MM.1S (cell line): ENCODE measurements at regions not wholly inside any gene's neighbourhood (a gene's known extent, or its start where the extent isn't known, plus 50 kb on each side); places are given as distances from the start of the nearest gene placed in this dataset.
A peak's percentile ranks its signal among the peaks of the same experiment; 100 is the strongest.

Experiments used
- DNase-seq: peaks from one replicate; pipeline ENCODE4 v3.0.0-alpha.2; 2015
- H2AFZ ChIP-seq: fragments of 300-600 bp; sonication (generic); 2 replicates; pipeline ENCODE4 v1.6.0; 2016; ENCODE audit warnings: antibody characterized with exemption, low read length
- H3F3A ChIP-seq: fragments of 300-600 bp; sonication (generic); 2 replicates; pipeline ENCODE4 v1.6.1; 2016; ENCODE audit warnings: mild to moderate bottlenecking, antibody characterized with exemption, low read length, moderate library complexity, mixed read lengths; ENCODE audit not compliant: insufficient read depth
- H3K27ac ChIP-seq: fragments of 300-600 bp; sonication (generic); 2 replicates; pipeline ENCODE4 v1.5.1; 2016; ENCODE audit warnings: mild to moderate bottlenecking, low read length
- H3K27me3 ChIP-seq: fragments of 300-600 bp; sonication (generic); replicated peaks from 2 replicates; pipeline ENCODE4 v1.6.0; 2016; ENCODE audit warnings: low read length; ENCODE audit not compliant: insufficient read depth
- H3K36me3 ChIP-seq: fragments of 300-600 bp; sonication (generic); replicated peaks from 2 replicates; pipeline ENCODE4 v1.6.1; 2016; ENCODE audit warnings: mild to moderate bottlenecking, low read length, mixed read lengths; ENCODE audit not compliant: insufficient read depth
- H3K4me1 ChIP-seq: fragments of 300-600 bp; sonication (generic); 2 replicates; pipeline ENCODE4 v1.6.1; 2016; ENCODE audit warnings: low read length, mixed read lengths
- H3K4me2 ChIP-seq: fragments of 300-600 bp; sonication (generic); 2 replicates; pipeline ENCODE4 v1.6.0; 2016; ENCODE audit warnings: low read depth, low read length
- H3K4me3 ChIP-seq: fragments of 300-600 bp; sonication (generic); 2 replicates; pipeline ENCODE4 v1.5.1; 2016; ENCODE audit warnings: low read length, mixed read lengths
- H3K79me2 ChIP-seq: fragments of 300-600 bp; sonication (generic); 2 replicates; pipeline ENCODE4 v1.6.1; 2016; ENCODE audit warnings: mixed run types, low read length, mixed read lengths
- H3K9ac ChIP-seq: fragments of 300-600 bp; sonication (generic); 2 replicates; pipeline ENCODE4 v1.6.1; 2016; ENCODE audit warnings: low read length, mixed read lengths
- H3K9me2 ChIP-seq: fragments of 300-600 bp; sonication (generic); replicated peaks from 2 replicates; pipeline ENCODE4 v1.6.1; 2016; ENCODE audit warnings: mild to moderate bottlenecking, low read length, mixed read lengths; ENCODE audit not compliant: insufficient read depth
- H3K9me3 ChIP-seq: fragments of 300-600 bp; sonication (generic); replicated peaks from 2 replicates; pipeline ENCODE4 v1.6.1; 2016; ENCODE audit warnings: mild to moderate bottlenecking, low read length, mixed read lengths; ENCODE audit not compliant: insufficient read depth
- H4K20me1 ChIP-seq: fragments of 300-600 bp; sonication (generic); 2 replicates; pipeline ENCODE4 v1.6.1; 2016; ENCODE audit warnings: mild to moderate bottlenecking, low read length, moderate library complexity, mixed read lengths; ENCODE audit not compliant: insufficient read depth
- CTCF ChIP-seq: fragments of 300-600 bp; sonication (generic); IDR thresholded peaks from 2 replicates; pipeline ENCODE4 v1.5.1; 2016; ENCODE audit warnings: antibody characterized with exemption, low read length, mixed read lengths
- EZH2 ChIP-seq: fragments of 300-600 bp; sonication (generic); optimal IDR thresholded peaks from 2 replicates; pipeline ENCODE3; 2017; ENCODE audit warnings: low read depth, mild to moderate bottlenecking, antibody characterized with exemption, low read length, mixed read lengths
- EZH2phosphoT487 ChIP-seq: fragments of 300-600 bp; sonication (generic); IDR thresholded peaks from 2 replicates; pipeline ENCODE4 v1.6.1; 2018; ENCODE audit warnings: antibody characterized with exemption, low read length

GRCh38 chr20:39670988-39671387, 708.8 kb downstream of the DHX35 start:
- no peak for DNase-seq
- Histone ChIP-seq H3K4me1 (no peaks in the 10 kb centered on the region), H3K9me3 (no peaks in the 10 kb centered on the region)

GRCh38 chr20:39669659-39670058, 707.5 kb downstream of the DHX35 start:
- H4K20me1 ChIP-seq = no peaks in the 10 kb centered on the region
- no peaks in the 10 kb centered on the region for H3K4me1 ChIP-seq
- H3K27me3 ChIP-seq = no peaks in the 10 kb centered on the region
- no peak overlapping the region for H3K9ac ChIP-seq
- H3K9me3 ChIP-seq = no peaks in the 10 kb centered on the region
- no peak overlapping the region for H3K27ac ChIP-seq
- no peak overlapping the region for H3K4me3 ChIP-seq
- no peak overlapping the region for H3K4me2 ChIP-seq
- H3K36me3 ChIP-seq = no peaks in the 10 kb centered on the region
- no peaks in the 10 kb centered on the region for H3F3A ChIP-seq
- no peaks in the 10 kb centered on the region for H3K9me2 ChIP-seq
- TF ChIP-seq CTCF (no peak), EZH2 (no peak), EZH2phosphoT487 (no peak)
- no peak for DNase-seq
- no peak overlapping the region for H2AFZ ChIP-seq
- H3K79me2 ChIP-seq = no peaks in the 10 kb centered on the region

More at GRCh38 chr20:39670988-39671387, 708.8 kb downstream of the DHX35 start:
- no peaks in the 10 kb centered on the region for H3K36me3 ChIP-seq
- no peak overlapping the region for H3K9ac ChIP-seq
- no peaks in the 10 kb centered on the region for H3K9me2 ChIP-seq
- no peaks in the 10 kb centered on the region for H4K20me1 ChIP-seq
- no peak for TF ChIP-seq CTCF
- no peak for TF ChIP-seq EZH2
- TF ChIP-seq EZH2phosphoT487 = no peak
- no peak overlapping the region for H3K4me2 ChIP-seq
- H2AFZ ChIP-seq = no peak overlapping the region
- no peaks in the 10 kb centered on the region for H3F3A ChIP-seq
- no peak overlapping the region for H3K4me3 ChIP-seq
- no peaks in the 10 kb centered on the region for H3K79me2 ChIP-seq
- no peak overlapping the region for H3K27ac ChIP-seq
- H3K27me3 ChIP-seq = no peaks in the 10 kb centered on the region

GRCh38 chr20:39668038-39668437, 705.9 kb downstream of the DHX35 start:
- no peak overlapping the region for H3K4me2 ChIP-seq
- no peak for DNase-seq
- no peak for TF ChIP-seq CTCF
- TF ChIP-seq EZH2phosphoT487 = no peak
- TF ChIP-seq EZH2 = no peak
- no peaks in the 10 kb centered on the region for H3K27me3 ChIP-seq
- no peaks in the 10 kb centered on the region for H4K20me1 ChIP-seq
- H3K9me2 ChIP-seq = no peaks in the 10 kb centered on the region
- no peak overlapping the region for H3K9ac ChIP-seq
- H3K4me3 ChIP-seq = no peak overlapping the region
- H3K79me2 ChIP-seq = no peaks in the 10 kb centered on the region
- H3K36me3 ChIP-seq = no peaks in the 10 kb centered on the region
- no peak overlapping the region for H2AFZ ChIP-seq
- no peak overlapping the region for H3K27ac ChIP-seq
- no peaks in the 10 kb centered on the region for H3F3A ChIP-seq
- H3K9me3 ChIP-seq = no peaks in the 10 kb centered on the region
- no peaks in the 10 kb centered on the region for H3K4me1 ChIP-seq

GRCh38 chr20:39661833-39662232, 699.7 kb downstream of the DHX35 start:
- TF ChIP-seq CTCF = no peak
- TF ChIP-seq EZH2phosphoT487 = no peak
- TF ChIP-seq EZH2 = no peak
- peak; percentile 13 for DNase-seq

More at GRCh38 chr20:39661833-39662232, 699.7 kb downstream of the DHX35 start:
- no peaks in the 10 kb centered on the region for H3K9me2 ChIP-seq
- H3K9me3 ChIP-seq = no peaks in the 10 kb centered on the region
- no peaks in the 10 kb centered on the region for H3K36me3 ChIP-seq
- H2AFZ ChIP-seq = no peak overlapping the region
- no peak overlapping the region for H3K4me3 ChIP-seq
- no peak overlapping the region for H3K4me2 ChIP-seq
- no peak overlapping the region for H3K9ac ChIP-seq
- no peaks in the 10 kb centered on the region for H3K79me2 ChIP-seq
- no peaks in the 10 kb centered on the region for H3K27me3 ChIP-seq
- no peaks in the 10 kb centered on the region for H3K4me1 ChIP-seq
- H3F3A ChIP-seq = no peaks in the 10 kb centered on the region
- no peak overlapping the region for H3K27ac ChIP-seq
- H4K20me1 ChIP-seq = no peaks in the 10 kb centered on the region
